DND-41 (cell line): ENCODE measurements at regions not wholly inside any gene's neighbourhood (a gene's known extent, or its start where the extent isn't known, plus 50 kb on each side); places are given as distances from the start of the nearest gene placed in this dataset.

Experiments
- EZH2 ChIP-seq: IDR thresholded peaks from 3 replicates; pipeline ENCODE4 v1.6.1; 2012; ENCODE audit warnings: borderline replicate concordance, low read depth, mild to moderate bottlenecking, moderate library complexity, low read length, inconsistent platforms; ENCODE audit not compliant: severe bottlenecking
- TF ChIP-seq, protein P1 (sequence below): IDR thresholded peaks from 2 replicates; pipeline ENCODE4 v1.5.1; 2012; ENCODE audit warnings: borderline replicate concordance, low read length, moderate library complexity, mild to moderate bottlenecking; ENCODE audit not compliant: poor library complexity, severe bottlenecking; ENCODE audit errors: extremely low read depth

DNA sequence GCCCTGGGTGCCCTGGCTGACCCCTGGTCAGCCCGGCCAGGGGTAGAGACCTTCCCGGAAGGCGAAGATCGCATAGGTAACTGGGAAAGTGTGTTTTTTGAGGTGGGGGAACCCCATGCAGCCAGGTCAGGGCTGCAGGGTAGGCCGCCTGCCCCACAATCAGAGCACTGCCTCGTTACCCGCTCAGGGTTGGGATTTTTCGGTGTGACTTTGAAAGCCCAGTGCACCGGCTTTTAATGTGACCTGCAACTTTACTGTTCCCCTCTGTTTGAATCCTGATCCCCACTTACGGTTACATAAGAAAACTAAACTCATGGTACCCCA is 239.2 kb upstream of the PLET1 start:
- TF ChIP-seq, protein P1, sequence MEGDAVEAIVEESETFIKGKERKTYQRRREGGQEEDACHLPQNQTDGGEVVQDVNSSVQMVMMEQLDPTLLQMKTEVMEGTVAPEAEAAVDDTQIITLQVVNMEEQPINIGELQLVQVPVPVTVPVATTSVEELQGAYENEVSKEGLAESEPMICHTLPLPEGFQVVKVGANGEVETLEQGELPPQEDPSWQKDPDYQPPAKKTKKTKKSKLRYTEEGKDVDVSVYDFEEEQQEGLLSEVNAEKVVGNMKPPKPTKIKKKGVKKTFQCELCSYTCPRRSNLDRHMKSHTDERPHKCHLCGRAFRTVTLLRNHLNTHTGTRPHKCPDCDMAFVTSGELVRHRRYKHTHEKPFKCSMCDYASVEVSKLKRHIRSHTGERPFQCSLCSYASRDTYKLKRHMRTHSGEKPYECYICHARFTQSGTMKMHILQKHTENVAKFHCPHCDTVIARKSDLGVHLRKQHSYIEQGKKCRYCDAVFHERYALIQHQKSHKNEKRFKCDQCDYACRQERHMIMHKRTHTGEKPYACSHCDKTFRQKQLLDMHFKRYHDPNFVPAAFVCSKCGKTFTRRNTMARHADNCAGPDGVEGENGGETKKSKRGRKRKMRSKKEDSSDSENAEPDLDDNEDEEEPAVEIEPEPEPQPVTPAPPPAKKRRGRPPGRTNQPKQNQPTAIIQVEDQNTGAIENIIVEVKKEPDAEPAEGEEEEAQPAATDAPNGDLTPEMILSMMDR = no peak
- no peak for TF ChIP-seq EZH2
